Endothelial cell of umbilical vein (primary cell): ENCODE measurements at regions not wholly inside any gene's neighbourhood (a gene's known extent, or its start where the extent isn't known, plus 50 kb on each side); places are given as distances from the start of the nearest gene placed in this dataset.

Source experiments
- BruUV-seq: library from RNA; stranded (reverse); fragments of 400-500 nt; replicated peaks from 2 replicates; lab custom pipeline; 2021; lab: Mats Ljungman, UMichigan
- CTCF ChIA-PET: fragments of 300-600, 350-600 bp; sonication (Branson Sonifier 250); formaldehyde crosslinking; loops from one replicate; lab custom pipeline; 2021; ENCODE audit warnings: antibody characterized with exemption, inconsistent platforms; lab: Charles Lee
- POLR2A ChIA-PET: fragments of 300-600, 350-600 bp; sonication (Branson Sonifier 250); formaldehyde crosslinking; loops from one replicate; lab custom pipeline; 2021; ENCODE audit warnings: antibody characterized with exemption, inconsistent platforms; lab: Charles Lee
- DNase-seq: peaks from one replicate; pipeline ENCODE4 v3.0.0-alpha.2; 2011; ENCODE audit warnings: low read depth, low spot score
- FAIRE-seq: peaks from 2 replicates; lab custom pipeline; 2011; peaks lifted over from hg19 to GRCh38; lab: Jason Lieb, UNC
- H2AFZ ChIP-seq: 2 replicates; pipeline ENCODE4 v1.6.0; 2012; ENCODE audit warnings: low read depth, low read length, control low read depth, inconsistent platforms
- H3K27ac ChIP-seq: 2 replicates; pipeline ENCODE4 v1.5.1; 2011; ENCODE audit warnings: low read depth, mild to moderate bottlenecking, control low read depth, low read length, moderate library complexity; ENCODE audit not compliant: insufficient read depth
- H3K27me3 ChIP-seq, 2 experiments: 2 replicates each; pipeline versions ENCODE4 v1.6.0 to v1.6.1; 2011; ENCODE audit warnings: low read length in 2 of 2, mixed read lengths in 1 of 2; ENCODE audit not compliant: control insufficient read depth in 2 of 2, insufficient read depth in 2 of 2
- H3K36me3 ChIP-seq, 2 experiments: 2 replicates in 1 of 2; 3 replicates in 1 of 2; pipeline ENCODE4 v1.5.1; 2011; ENCODE audit warnings: low read length in 2 of 2, mild to moderate bottlenecking in 1 of 2, moderate library complexity in 1 of 2; ENCODE audit not compliant: control insufficient read depth in 2 of 2, insufficient read depth in 2 of 2; ENCODE audit errors: extremely low read depth in 1 of 2
- H3K4me1 ChIP-seq: 3 replicates; pipeline ENCODE4 v1.5.1; 2011; ENCODE audit warnings: mild to moderate bottlenecking, low read length; ENCODE audit not compliant: control insufficient read depth, insufficient read depth; ENCODE audit errors: extremely low read depth
- H3K4me2 ChIP-seq: 2 replicates; pipeline ENCODE4 v1.6.1; 2011; ENCODE audit warnings: low read length, control low read depth, mixed read lengths; ENCODE audit not compliant: insufficient read depth
- H3K4me3 ChIP-seq, 3 experiments: fragments of 200-600 bp in 1 of 3; sonication (generic), shearing (Covaris generic) in 1 of 3; replicated peaks in 1 of 3; 2 replicates each; pipeline ENCODE4 v1.5.1; 2011 to 2016; ENCODE audit warnings: control low read depth in 3 of 3, low read length in 3 of 3, mild to moderate bottlenecking in 2 of 3, inconsistent platforms in 1 of 3, low read depth in 1 of 3, moderate library complexity in 1 of 3; ENCODE audit not compliant: insufficient read depth in 1 of 3
- H3K79me2 ChIP-seq: 2 replicates; pipeline ENCODE4 v1.6.0; 2012; ENCODE audit warnings: low read length, inconsistent platforms; ENCODE audit not compliant: control insufficient read depth, insufficient read depth
- H3K9ac ChIP-seq: replicated peaks from 2 replicates; pipeline ENCODE3; 2011; ENCODE audit warnings: low read length, control low read depth; ENCODE audit not compliant: insufficient read depth; ENCODE audit errors: extremely low read depth
- H3K9me1 ChIP-seq: replicated peaks from 3 replicates; pipeline ENCODE4 v1.6.0; 2011; ENCODE audit warnings: mild to moderate bottlenecking, low read length; ENCODE audit not compliant: control insufficient read depth, insufficient read depth; ENCODE audit errors: extremely low read depth
- H3K9me3 ChIP-seq: replicated peaks from 2 replicates; pipeline ENCODE4 v1.5.1; 2012; ENCODE audit warnings: low read length, inconsistent platforms; ENCODE audit not compliant: control insufficient read depth, insufficient read depth
- H4K20me1 ChIP-seq: replicated peaks from 2 replicates; pipeline ENCODE3; 2011; ENCODE audit warnings: mild to moderate bottlenecking, low read length; ENCODE audit not compliant: control insufficient read depth, insufficient read depth; ENCODE audit errors: extremely low read depth
- CTCF ChIP-seq, 2 donors: IDR thresholded peaks; 1 replicate in 1 of 2; 2 replicates in 1 of 2; pipeline ENCODE4 v1.5.1; 2011; ENCODE audit warnings: low read length in 2 of 2, mild to moderate bottlenecking in 2 of 2, moderate library complexity in 2 of 2, control low read depth in 1 of 2, inconsistent platforms in 1 of 2, low read depth in 1 of 2; ENCODE audit not compliant: insufficient read depth in 1 of 2; ENCODE audit errors: extremely low read depth in 1 of 2
- EZH2 ChIP-seq: IDR thresholded peaks from 2 replicates; pipeline ENCODE4 v1.6.1; 2012; ENCODE audit warnings: borderline replicate concordance, low read depth, mild to moderate bottlenecking, moderate library complexity, low read length, inconsistent platforms; ENCODE audit not compliant: severe bottlenecking
- FOS ChIP-seq: IDR thresholded peaks from 2 replicates; pipeline ENCODE4 v1.6.1; 2011; ENCODE audit warnings: mild to moderate bottlenecking, low read length, moderate library complexity, borderline replicate concordance; ENCODE audit not compliant: insufficient read depth
- GATA2 ChIP-seq: IDR thresholded peaks from 2 replicates; pipeline ENCODE4 v1.7.0; 2011; ENCODE audit warnings: low read depth, mild to moderate bottlenecking, moderate library complexity, mixed read lengths, low read length; ENCODE audit not compliant: insufficient read length, insufficient read depth
- JUN ChIP-seq: IDR thresholded peaks from 2 replicates; pipeline ENCODE4 v1.6.1; 2011; ENCODE audit warnings: borderline replicate concordance, low read depth; ENCODE audit not compliant: insufficient read length, insufficient read depth
- MYC ChIP-seq: IDR thresholded peaks from one replicate; pipeline ENCODE4 v1.6.1; 2011; ENCODE audit warnings: mild to moderate bottlenecking, low read depth, low read length
- POLR2A ChIP-seq: IDR thresholded peaks from 2 replicates; pipeline ENCODE4 v1.6.1; 2012; ENCODE audit warnings: low read depth, mild to moderate bottlenecking, control low read depth, low read length
- POLR2AphosphoS5 ChIP-seq: IDR thresholded peaks from 2 replicates; pipeline ENCODE4 v1.6.1; 2012; ENCODE audit warnings: low read depth, mild to moderate bottlenecking, control low read depth, low read length, moderate library complexity; ENCODE audit not compliant: insufficient read depth
- dilution Hi-C: fragments of 300-500 bp; cut with MboI; formaldehyde crosslinking; loops from one replicate; pipeline ENCODE4 v1.15.0; 2019; ENCODE audit warnings: low sequenced_read_pairs; ENCODE audit not compliant: extremely low pct_ligation_motif_present
- intact Hi-C: fragments of 100-400 bp; cut with micrococcal nuclease; formaldehyde crosslinking; loops from one replicate; pipeline ENCODE4 v1.10.0; 2022
- TF ChIP-seq, protein P1 (sequence below): IDR thresholded peaks from 2 replicates; pipeline ENCODE4 v1.6.1; 2011; ENCODE audit not compliant: insufficient read depth, insufficient read length

DNA sequence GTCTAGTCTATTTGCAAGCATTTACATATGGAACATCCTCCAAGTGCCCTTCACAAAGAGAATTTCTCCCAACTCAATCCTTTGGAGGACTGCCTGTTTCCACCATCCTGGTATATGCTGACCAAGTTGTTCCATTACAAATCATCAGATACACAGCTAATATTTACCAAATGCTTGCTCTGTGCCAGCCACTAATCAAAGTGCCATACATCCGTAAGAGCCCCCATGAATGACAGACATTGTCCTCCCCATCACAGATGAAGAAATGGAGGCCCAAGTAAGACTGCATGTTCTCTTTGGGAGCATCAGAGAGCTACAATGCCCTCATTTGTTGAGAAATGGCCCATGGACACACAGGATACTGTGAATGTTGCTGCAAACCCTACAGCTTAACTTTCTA lies 130.0 kb upstream of the BACE2 start:
- no TSS peak for BruUV-seq

More for the DNA sequence above, 130.0 kb upstream of the BACE2 start:
- intact Hi-C loops = no loop called here
- Histone ChIP-seq H3K36me3 (no peaks in the 10 kb centered on the region), H3K79me2 (no peaks in the 10 kb centered on the region), H3K9me1 (no peaks in the 10 kb centered on the region), H3K4me2 (no peak overlapping the region), H3K9ac (no peak overlapping the region), H3K4me1 (no peaks in the 10 kb centered on the region), H3K9me3 (peaks cover 2% of the 10 kb centered on the region), H4K20me1 (no peaks in the 10 kb centered on the region), H3K27ac (no peak overlapping the region), H3K27me3 (no peaks in the 10 kb centered on the region), H3K4me3 (no peak overlapping the region), H2AFZ (no peak overlapping the region)
- dilution Hi-C loops = no loop called here
- FAIRE-seq = no peak
- ChIA-PET POLR2A (no interaction called here), CTCF (no interaction called here)
- DNase-seq = no peak
- no peak for TF ChIP-seq POLR2AphosphoS5
- TF ChIP-seq POLR2A = no peak
- no peak for TF ChIP-seq GATA2
- TF ChIP-seq, protein P1, sequence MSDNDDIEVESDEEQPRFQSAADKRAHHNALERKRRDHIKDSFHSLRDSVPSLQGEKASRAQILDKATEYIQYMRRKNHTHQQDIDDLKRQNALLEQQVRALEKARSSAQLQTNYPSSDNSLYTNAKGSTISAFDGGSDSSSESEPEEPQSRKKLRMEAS = no peak
- no peak for TF ChIP-seq CTCF (IDR thresholded peaks at IDR 0.05; ENCODE audit: extremely low read depth in 1 of 2, insufficient read depth in 1 of 2, low read depth in 1 of 2, low read length in 2 of 2)
- no peak for TF ChIP-seq EZH2
- TF ChIP-seq JUN = no peak
- no peak for TF ChIP-seq MYC
- no peak for TF ChIP-seq FOS
